Endometrial microvascular endothelial cells (primary cell): ENCODE measurements at regions not wholly inside any gene's neighbourhood (a gene's known extent, or its start where the extent isn't known, plus 50 kb on each side); places are given as distances from the start of the nearest gene placed in this dataset.

Experiments
- in situ Hi-C: cut with HindIII; loops from 2 replicates; pipeline ENCODE4 v1.10.0; 2017; ENCODE audit warnings: low sequenced_read_pairs, low pct_unique_long_range_greater_than_20kb; ENCODE audit errors: inconsistent ontology term

- in situ Hi-C loops = no loop called here
Observed at GRCh38 chr5:68699966-68700365, 393.8 kb upstream of the SLC30A5 start.

GRCh38 chr5:68707575-68707974, 386.2 kb upstream of the SLC30A5 start:
- in situ Hi-C loops = no loop called here

GRCh38 chr5:68708156-68708841, 385.5 kb upstream of the SLC30A5 start:
- in situ Hi-C loops = no loop called here

GRCh38 chr5:68708842-68709170, 385.0 kb upstream of the SLC30A5 start:
- in situ Hi-C loops = no loop called here

- in situ Hi-C loops = no loop called here
Observed at GRCh38 chr5:68709239-68709638, 384.6 kb upstream of the SLC30A5 start.

DNA sequence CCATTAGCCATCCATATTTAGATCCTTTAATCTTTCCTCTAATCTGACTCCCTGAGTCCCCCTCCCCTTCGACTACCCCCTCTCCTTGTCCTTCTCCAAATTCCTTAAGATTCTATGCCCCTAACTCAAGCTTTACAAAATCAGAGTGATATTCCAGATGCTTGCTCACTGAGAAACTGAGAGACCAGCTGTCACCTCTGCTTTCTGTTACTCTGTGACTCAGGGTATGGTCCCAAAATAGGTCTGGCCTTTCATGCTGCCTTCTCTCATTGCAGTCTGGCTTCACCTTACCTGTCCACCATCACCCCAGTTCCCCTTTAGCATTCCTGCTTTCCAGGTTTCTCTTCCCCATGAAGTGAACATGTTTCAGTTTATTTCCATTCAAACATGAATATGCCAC, 383.3 kb upstream of the SLC30A5 start:
- in situ Hi-C loops = no loop called here

GRCh38 chr5:68711293-68712200, 382.3 kb upstream of the SLC30A5 start:
- in situ Hi-C loops = no loop called here

DNA sequence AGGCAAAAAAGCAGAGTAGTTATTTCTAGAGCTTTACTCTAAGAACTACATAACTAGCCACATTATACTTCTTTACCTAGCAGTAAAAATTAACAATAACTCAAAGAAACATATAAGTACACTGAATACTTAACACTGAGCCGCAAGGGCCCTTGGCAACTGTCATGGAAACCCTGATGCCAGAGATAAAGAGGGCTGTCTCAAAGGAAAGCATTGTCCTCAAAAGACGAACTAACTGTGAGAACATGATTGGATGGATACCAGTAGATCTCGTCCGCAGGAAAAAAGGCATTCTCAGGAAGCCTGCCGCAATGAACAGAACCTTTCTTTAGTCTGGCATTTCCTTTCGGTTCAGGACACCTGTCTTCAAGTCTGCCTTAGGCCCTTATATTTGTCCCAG, 379.0 kb upstream of the SLC30A5 start:
- in situ Hi-C loops = no loop called here

DNA sequence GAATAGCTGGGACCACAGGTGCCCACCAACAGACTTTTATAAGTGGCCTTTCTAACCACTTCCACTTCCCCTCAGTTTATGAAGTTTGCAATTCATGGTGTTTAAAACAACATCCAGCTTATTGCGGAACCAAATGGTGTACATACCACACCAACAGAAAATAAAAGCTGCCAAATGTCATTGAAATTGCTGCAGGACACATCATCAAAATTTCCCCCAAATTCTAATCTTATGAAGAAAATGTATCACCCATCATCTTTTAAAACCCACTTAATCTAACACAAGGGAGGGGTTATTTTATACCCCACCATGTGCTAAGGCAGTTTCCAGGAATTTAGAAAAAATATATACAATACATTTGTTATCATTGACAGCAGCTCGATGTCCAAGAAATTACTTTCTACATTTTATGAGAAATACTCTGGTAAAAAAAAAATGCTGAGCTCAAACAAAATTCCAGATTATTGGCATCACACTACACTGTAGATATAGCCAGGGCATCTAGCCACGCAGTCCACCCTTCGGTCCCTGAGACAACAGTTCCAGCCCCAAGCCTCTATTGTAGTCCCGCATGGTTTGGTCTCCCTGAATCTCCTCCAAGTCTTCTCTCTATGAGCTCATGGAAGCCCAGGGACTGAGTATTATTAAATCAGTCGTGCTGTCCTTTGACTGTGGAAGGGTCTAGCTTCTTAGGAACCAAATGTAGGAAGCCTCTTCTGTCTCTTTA, 372.8 kb upstream of the SLC30A5 start:
- in situ Hi-C loops = no loop called here

DNA sequence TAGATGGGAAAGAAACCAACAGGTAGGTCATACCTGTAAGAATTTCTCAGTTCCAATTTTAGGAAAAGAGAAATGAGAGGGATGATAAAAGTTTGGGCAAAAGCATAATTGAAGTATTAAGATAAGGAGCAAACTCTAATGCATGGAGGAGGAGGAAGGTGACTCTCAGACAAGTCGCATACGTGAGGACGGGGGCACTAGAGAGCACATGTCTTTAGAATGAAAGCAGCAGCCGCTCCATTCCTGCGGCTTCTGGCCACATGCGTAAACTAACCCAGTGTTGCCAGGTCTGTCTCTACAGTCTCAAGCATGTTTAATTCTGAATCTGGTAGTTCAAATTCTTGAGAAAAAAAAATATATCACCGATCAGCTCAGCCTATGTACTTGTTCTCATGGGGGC, 371.5 kb upstream of the SLC30A5 start:
- in situ Hi-C loops = no loop called here

GRCh38 chr5:68725905-68726683, 367.7 kb upstream of the SLC30A5 start:
- in situ Hi-C loops = no loop called here

GRCh38 chr5:68727931-68728330, 365.9 kb upstream of the SLC30A5 start:
- in situ Hi-C loops = no loop called here

GRCh38 chr5:68729678-68730077, 364.1 kb upstream of the SLC30A5 start:
- in situ Hi-C loops = no loop called here

DNA sequence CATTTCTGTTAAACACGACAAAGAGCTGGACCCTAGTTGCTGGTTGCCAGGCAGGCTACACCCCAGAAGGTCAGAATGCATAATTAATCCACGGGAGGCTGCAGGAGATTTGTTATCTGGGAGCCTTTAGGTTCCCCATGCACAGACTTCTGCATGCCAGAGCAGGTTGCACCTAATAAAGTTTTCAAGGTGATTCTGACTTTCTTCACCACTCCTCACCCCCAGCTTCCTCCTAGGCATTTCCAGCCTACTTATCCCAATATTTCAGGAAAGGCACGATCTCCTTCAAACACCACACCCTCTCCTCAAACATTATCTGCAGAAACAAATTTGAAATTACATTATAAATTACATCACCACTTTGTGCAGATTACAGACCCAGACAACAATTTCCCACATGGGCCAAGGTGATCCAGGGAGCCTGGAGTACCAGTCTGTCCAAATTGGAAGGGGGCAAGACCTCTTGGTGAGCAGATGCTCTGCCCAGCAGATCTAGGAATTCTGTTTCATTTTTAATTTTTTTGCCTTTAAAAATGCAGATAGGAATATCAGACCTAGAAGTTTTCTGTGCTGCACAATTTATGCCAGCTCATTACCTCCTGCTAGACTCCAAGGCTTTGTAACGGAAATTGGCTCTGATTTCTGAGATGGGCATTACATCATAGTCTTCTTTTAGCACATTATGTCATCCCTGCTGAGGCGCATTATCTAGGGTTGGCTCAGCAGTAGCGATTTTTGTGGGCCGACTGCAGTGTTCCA, 363.4 kb upstream of the SLC30A5 start:
- in situ Hi-C loops = no loop called here

DNA sequence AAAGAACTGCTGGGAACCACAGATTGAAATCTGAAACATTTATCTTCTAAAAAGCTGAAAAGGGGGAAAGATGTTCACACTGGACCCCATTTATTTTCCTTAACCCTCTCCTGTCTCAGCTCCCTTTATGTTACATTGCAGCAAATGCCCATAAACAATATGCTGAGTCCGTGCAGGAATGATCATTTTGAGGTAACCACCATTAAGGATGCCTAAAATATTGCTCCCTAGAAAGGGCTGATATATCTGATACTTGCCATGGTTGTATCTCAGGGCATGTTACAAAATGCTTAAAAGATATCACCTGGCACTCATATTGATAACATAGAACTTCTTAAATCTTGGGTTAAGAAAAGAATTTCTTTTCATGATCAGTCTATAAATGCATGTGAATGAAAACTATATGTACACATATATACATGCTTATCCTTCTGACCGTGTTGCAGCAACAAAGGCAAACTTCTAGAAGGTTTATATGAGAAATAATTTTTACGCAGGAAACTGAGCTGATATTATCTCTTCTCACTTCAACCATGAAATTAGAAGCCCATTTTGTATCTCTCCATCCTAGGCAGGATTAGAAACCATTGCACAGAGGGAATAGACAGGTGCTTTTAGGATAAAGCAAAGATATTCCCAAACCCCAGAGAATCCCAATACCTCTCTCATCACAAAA, 362.7 kb upstream of the SLC30A5 start:
- in situ Hi-C loops = no loop called here

- in situ Hi-C loops = no loop called here
Observed at GRCh38 chr5:68732251-68732650, 361.6 kb upstream of the SLC30A5 start.

GRCh38 chr5:68734781-68735180, 359.0 kb upstream of the SLC30A5 start:
- in situ Hi-C loops = no loop called here

- in situ Hi-C loops = no loop called here
Observed at GRCh38 chr5:68738236-68738635, 355.6 kb upstream of the SLC30A5 start.
